ENCODE measurements at regions not wholly inside any gene's neighbourhood (a gene's known extent, or its start where the extent isn't known, plus 50 kb on each side); places are given as distances from the start of the nearest gene placed in this dataset.

GRCh38 chr6:122066200-122066599 is 333.3 kb upstream of the HSF2 start:
- TF ChIP-seq CTCF (IDR thresholded peaks at IDR 0.05), result no peak
- no peak for TF ChIP-seq POLR2A (IDR thresholded peaks at IDR 0.05)
- no peak for TF ChIP-seq EP300 (IDR thresholded peaks at IDR 0.05; ENCODE audit: low read depth)
- no peak for TF ChIP-seq POLR2AphosphoS5 (IDR thresholded peaks at IDR 0.05)

All from transverse colon (tissue), 4 donors.